T-helper 1 cell (primary cell): ENCODE measurements at regions not wholly inside any gene's neighbourhood (a gene's known extent, or its start where the extent isn't known, plus 50 kb on each side); places are given as distances from the start of the nearest gene placed in this dataset.

Experiments used
- DNase-seq, 5 donors: peaks; one replicate each; pipeline ENCODE4 v3.0.0-alpha.2; 2012 to 2020

DNA sequence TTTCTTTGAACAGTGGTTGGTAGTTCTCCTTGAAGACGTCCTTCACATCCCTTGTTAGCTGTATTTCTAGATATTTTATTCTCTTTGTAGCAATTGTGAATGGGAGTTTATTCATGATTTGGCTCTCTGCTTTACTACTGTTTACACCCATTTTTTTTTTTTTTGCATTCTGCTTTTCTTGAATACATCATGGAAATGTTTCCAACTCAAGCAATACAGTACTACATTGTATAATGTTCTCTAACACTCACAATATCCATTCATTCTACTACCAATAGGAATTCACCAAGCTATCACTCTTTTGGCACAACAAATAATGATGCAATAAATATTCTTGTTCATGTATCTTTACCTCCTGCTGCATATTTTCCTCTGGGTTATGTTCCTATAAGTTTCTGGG lies 801.7 kb downstream of the NTRK3 start:
- no peak for DNase-seq

DNA sequence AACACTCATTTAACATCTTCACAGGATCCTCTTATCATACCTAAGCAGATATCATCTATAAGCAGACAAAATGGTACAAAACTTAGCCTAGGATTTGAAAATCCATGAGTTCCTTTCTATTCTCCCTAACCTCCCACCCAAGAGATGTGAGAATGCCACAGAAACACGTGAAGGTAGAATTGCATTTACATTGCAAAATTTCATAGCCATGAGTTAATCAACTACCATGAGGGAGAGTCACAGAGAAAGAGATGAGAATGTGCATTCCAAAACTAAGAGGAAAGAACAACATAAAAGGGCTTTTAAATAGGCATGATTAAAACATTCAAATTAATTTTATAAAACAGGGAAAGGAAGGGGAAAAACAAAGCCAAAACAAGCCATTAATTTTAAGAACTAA lies 806.2 kb downstream of the NTRK3 start:
- no peak for DNase-seq

DNA sequence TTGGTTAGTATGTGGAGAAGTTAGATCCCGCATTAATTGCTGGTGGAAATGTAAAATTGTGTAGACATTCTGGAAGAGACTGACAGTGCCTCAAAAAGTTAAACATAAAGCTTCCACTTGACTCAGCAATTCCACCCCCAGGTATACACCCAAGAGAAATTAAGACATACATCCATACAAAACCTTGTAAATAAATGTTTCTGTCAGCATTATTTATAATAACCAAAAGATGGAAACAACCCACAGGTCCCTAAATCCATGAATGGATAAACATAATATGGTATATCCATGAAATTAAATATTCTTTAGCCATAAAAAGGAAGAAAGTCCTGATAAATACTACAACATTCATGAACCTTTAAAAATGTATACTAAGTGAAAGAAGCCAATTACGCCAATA lies 817.4 kb downstream of the NTRK3 start:
- DNase-seq, result no peak

DNA sequence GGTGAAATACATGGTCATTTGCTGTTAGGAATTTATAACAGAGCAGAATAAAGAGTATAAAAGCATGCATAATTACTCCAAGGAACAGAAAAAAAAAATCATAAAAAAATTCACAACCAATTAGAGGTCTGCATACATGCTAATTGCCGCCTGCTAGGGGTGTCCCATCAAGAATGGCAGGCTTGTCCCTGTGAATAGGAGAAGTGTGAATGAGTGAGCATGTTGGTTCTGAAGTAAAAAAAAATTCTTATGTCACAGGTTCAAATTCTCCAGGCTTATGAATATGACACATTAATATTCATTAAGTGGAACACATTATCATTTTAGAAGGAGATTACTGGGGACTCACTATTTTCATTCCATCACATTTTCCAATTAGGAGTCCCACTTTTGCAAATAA lies 822.7 kb downstream of the NTRK3 start:
- DNase-seq, result no peak

DNA sequence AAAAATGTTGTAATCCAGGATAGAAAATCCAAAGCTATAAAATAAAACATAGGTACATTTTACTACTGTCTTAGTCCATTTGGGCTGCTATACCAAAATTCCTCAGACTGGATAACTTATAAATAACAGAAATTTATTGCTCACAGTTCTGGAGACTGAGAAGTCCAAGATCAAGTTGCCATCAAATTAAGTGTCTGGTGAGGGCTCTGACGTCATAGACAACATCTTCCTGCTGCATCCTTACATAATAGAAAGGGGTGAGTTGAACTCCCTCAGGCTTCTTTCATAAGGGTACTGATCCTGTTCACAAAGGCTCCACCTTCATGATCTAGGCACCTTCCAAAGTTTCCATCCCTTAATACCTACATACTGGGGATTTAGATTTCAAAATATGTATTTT lies 826.8 kb downstream of the NTRK3 start:
- DNase-seq, result no peak

DNA sequence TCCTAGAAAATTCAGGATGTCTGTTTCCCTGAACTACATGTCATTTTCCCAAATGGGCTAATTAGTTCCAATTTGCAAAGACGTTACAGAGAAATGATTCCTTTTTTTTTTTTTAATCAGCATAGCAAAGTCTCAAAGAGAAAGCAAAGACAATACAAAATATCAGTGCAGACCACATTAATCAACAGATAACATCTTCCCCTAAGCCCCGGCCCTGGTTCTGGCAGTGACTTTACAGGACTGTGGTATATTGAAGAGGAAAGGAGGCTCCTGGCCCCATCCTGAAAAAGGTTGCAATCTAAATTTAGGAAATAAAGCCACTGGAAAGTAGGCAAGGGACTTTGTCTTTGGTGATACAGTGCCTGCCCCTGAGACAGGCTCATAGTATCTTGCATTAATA lies 836.5 kb downstream of the NTRK3 start:
- DNase-seq, result no peak

DNA sequence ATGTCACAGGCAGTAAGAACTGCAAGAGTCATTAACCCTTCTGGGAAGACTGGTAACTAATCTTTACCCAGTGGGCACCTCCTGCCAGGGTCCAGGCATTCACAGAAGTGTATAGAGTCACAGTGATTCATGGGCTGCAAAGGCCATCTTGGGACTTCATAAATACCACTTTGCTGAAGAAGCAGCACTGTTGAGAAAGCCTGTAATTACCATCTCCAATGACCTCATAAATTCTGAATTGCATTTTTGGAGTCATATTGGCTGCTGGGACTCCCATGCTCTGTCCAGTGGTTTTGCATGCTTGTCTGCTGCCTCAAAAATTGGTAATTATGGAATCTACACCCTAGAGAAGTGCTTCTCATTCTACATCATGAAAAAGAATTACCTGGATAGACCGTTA lies 837.2 kb downstream of the NTRK3 start:
- DNase-seq, result no peak

DNA sequence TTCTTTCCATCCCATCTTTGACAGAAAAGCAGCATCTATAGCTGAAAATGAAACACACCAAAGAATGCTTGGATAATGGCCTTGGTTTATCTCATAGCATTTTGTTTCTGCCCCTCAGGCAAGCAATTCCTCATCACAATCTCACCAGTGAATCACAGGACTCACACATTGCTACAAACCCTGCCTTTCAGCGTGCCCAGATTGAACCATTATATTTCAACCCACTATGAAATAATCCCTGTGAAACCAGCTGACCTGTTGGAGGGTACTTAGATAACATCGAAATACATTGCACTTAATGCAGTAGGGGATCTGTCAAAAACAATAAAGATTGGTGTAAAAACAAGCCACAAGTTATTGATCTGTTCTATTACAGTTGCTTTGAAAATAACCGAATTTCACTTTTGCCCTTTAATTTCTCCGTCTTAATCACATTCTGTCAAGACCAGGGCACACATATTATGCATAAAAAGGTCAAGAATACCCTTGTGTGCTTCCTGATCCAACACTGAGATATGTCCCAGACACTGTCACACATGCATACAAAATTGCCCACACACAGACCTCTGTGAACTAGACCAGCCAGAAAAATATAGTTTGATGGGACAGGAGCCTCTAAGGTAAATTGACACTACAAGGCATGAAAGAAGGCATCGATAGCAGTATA lies 839.8 kb downstream of the NTRK3 start:
- no peak for DNase-seq

DNA sequence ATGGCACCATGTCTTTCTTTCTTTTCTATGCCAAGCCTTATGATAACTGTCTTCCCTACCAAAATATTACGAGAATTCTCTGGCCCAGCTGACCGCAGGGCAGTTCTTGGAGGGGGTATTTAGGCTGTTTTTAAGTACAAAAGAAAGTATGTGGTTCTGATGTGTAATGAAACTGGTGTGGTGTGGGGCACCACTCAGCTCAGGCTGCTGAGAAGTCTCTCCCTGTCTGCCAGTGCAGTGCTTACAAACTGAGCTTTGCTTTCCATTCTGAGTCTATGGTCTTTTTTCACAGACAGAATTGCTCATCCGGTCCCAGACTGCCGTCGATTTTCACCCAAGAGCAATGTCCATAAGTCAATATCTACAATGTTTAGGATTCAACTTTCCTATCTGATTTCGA lies 847.6 kb downstream of the NTRK3 start:
- no peak for DNase-seq

DNA sequence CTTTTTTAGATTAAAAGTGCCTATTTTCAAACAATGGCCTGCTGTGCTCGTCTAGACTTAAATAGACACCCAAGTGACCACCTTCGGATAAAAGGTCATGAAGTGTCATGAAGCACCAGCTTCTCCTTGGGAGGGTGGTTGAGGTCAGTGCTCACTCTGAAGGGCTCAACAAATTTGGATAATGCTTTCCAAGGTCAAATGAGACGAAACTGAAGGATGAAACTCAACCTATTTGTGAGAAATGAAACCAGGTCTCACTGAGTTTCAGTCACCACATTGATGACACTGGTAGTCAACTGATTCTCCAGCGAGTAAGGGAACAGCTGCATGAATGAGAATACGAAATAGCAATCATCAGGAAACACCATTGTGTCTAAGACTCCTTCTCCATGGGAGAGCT lies 852.6 kb downstream of the NTRK3 start:
- DNase-seq, result no peak

DNA sequence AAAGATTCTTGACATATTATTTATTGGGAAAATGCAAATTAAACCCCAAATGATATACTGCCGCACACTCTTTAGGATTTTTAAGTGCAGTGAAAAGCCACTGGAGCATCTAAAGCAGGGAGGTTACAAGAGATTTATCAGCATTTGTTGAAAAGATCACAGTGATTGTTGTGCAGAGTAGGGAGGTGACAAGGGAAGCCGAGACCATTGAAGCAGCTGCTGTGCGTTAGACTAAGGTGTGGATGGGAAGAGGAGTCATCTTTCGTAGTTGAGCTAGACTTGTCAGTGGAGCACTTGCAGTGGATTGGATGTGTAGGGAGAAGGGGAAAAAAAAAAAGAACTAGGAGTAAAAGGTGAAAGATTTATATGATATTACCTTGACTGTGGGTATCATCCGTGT lies 854.6 kb downstream of the NTRK3 start:
- DNase-seq, result no peak

DNA sequence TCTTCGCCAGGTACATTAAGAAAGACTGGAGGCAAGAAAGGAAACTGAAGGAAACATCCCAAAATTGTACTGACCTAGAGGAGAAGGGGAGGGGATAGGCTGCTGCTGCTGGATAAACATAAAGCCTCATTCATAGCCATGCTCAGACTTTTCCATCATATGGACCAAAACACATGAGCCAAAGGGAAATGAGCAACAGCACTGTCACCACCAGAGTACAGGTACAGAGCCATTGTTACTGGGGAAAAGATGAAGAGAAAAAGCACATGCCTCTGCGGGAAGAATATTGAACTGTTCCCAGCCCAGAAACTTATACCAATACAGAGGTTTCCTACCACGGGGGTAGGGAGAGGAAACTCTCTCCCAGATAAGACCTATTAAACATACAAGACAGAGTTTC lies 861.9 kb downstream of the NTRK3 start:
- no peak for DNase-seq

DNA sequence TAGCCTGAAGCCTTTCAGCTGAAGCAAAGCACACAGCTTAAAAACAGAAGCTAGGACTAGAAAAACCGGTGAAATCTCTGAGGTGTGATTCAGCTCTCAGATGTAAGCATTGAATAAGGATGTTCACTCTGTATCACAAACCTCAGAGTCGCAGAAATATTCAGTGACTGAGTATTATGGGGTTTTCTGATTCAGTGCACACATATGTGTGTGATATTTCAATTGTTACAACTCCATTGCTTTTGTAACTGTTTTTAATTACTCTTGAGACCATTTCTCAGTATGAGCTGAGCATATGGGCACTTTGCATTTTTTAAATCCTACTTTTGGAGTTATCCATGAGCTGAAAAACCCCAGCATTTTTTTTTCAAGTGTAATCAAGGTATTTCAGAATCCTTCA lies 868.8 kb downstream of the NTRK3 start:
- DNase-seq, result no peak

DNA sequence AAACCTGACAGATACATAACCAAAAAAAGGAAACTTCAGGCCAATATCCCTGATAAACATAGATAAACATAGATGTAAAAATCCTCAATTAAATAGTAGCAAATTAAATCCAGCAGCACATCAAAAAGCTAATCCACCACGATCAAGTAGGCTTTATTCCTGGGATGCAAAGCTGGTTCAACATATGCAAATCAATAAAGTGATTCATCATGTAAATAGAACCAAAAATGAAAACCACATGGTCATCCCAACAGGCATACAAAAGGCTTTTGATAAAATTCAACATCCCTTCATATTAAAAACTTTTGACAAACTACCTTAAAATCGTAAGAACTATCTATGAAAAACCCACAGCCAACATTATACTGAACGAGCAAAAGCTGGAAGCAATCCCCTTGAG lies 882.2 kb downstream of the NTRK3 start:
- no peak for DNase-seq

DNA sequence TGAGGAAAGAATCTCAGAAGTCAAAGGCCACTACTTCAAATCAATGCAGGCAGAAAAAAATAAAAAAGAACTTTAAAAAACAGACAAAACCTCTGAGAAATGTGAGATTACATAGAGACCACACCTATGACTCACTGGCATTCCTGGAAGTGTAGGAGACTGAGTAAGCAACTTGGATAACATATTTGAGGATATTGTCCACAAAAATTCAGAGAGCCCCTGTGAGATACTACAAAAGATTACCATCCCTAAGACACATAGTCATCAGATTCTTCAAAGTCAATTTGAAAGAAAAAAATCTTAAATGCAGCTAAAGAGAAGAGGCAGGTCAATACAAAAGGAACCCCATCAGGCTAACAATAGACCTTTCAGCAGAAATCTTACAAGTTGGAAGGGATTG lies 887.3 kb downstream of the NTRK3 start:
- DNase-seq, result no peak

DNA sequence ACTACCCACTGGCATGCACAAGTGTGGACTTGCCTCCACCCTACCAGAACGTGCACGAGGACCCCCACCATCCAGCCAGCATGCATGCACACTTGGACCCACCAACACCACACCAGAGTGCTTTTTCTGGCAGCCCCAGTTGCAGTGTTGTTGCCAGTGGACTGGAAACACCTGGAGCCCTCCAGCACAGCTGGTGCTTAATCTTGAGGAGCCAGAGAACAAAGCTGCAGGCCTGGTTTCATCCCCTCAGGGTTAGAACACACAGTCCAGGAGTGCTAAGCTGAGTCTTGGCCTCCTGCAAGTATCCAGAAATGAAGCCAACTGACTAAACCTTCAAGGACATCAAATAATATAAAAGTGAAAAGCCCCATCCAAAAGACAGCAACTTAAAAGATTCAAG lies 888.0 kb downstream of the NTRK3 start:
- DNase-seq, result no peak

DNA sequence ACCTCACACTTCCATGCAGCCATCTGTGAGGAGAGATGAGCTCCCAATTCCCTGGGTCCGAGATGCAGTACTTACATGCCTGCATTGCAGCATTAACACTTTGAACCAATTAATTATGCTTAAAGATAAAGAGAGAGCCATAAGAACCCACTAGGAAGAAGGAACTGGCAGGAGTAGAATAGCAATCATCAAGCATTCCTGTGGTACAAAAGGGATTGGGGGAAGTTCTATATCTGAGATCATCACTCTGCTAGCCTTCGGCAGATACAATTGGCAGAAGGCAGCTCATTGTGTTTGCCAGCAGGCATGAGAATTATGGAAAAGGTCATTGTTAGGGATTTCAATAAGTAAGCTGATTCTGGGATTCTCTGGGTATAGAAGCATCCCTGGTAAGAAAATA lies 891.4 kb downstream of the NTRK3 start:
- no peak for DNase-seq

DNA sequence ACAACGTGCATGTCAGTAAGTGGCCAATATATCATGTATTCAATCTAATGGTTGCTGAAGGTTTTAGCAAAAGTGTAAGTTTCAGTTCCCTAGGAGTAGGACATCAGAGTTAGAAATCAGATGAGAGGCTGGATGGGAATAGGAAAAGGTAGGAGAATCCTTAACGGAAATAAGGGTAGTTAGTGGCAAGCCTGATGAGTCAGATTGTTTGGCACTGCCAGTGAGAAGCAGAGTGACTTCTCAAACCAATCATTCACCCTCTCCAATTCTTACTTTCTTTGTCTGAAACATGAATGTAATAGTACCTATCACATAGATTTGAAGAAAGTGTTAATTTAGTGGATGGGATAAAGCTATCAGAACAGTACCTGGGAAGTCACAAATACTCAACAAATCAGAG lies 894.0 kb downstream of the NTRK3 start:
- DNase-seq, result no peak

DNA sequence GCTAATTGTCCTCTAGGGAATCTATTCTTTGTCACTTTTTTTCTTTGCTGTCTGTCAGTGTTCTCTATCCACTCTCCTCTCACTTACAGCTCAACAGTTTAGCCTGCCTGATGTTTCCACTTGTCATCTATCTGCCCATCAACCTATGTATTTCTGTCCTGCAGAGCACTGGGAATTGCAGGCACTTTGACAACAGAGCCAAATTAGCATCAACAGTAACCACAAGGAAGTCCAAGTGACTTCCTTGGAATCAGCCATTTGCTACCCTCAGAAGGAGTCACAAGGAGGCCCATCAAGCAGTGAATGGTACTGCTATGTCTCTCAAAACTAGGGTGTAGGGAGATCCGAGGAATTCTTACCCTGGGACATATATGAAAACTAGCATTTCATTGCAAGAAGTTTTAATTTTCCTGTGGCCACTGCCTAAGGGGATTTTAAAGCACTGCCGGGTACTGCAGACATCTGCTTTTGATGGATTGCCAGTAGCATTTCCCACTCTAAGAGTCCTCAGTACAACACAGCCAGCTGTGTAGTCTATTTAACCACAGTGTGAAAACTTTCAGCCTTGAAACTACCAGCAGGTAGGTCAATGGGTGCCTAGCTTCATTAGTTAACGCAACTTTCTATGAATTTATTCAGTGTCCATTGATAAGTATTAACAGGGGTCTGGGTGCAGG lies 898.8 kb downstream of the NTRK3 start:
- DNase-seq, result no peak

DNA sequence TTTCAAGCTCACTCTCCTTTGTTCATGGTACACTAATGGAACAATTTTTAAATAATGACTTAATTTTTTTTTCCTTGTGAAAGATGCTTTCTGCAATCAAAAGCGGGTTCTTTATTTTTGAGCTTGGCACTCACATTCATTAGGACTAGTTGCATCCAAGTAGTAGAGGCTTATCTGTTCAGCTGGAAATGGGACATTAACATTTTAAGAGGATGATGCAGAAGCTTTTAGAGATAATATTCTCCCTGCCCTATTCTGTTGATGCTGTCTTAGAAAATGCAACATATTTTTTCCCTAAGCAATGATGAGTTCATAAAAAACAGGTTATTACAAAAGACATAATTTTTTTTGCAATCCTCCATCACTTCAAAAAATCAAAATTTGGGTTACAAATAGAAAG lies 900.6 kb downstream of the NTRK3 start:
- no peak for DNase-seq

DNA sequence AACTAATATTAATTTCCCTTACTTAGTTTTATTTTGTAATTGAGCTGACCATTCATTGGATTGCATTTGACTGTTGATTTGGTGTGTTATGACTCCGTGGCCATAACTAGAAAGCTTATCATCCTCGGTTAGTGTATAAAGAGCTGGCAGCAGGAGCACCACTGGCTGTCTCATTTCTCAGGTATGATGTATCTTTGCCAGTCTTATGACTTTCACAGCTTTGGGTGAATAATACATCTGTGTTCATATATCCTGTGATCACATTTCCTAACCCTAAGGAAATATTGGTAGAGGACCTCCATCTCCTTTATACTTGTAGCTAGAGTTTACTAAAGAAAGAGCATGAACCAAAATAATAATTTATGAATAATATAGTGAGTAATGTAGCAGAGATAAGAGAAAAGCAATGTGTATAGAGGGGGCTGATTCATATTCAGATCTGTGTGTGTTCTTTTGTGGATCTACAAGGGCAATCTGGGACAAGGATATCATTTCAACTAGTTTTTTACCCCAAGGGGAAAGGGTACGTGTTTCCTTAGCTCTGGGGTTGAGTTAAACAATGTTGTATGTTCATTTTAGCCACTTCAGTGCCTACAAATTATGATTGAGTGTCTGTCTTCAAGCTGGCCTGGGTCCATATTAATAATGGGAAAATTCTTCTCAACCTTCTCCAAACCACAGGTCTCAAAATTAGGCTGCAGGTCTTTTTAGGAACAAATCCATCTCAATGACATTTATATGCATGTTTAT lies 901.7 kb downstream of the NTRK3 start:
- DNase-seq, result no peak

DNA sequence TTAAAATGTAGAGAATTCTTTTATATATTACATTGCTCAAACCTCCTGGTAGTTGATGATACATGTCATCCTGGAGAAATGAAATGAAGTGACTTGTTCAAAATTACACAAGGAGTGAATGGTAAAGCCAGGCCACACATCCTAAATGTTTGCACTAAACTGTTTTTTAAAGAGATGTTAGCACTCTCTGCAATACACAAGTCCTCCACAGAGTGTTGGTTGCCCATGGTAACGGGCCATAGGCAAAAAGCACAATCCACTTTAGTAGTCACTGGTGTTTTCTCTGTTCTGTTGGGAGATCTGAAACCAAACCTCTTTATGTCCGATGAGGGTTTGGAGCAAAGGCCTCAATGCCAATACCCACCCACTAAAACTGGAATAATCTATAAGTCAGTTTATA lies 907.4 kb downstream of the NTRK3 start:
- no peak for DNase-seq

DNA sequence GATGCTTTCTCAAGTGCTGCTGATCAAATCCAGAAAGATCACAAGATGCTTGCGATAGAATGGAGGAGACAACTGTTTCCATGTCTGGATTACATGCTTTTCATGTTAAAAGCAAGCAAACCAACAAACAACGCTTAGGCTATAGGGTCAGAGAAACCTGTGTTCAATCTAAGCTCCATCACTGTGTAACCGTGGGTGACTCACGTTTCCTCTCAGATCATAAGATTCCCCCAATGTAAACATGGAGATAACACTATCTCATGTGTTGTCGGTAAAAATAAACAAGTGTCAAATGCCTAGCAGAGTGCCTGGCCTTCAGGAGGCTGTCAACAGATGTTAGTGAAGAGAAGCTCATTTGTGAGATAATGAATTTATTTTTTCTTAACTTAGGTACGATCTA lies 907.8 kb downstream of the NTRK3 start:
- no peak for DNase-seq

DNA sequence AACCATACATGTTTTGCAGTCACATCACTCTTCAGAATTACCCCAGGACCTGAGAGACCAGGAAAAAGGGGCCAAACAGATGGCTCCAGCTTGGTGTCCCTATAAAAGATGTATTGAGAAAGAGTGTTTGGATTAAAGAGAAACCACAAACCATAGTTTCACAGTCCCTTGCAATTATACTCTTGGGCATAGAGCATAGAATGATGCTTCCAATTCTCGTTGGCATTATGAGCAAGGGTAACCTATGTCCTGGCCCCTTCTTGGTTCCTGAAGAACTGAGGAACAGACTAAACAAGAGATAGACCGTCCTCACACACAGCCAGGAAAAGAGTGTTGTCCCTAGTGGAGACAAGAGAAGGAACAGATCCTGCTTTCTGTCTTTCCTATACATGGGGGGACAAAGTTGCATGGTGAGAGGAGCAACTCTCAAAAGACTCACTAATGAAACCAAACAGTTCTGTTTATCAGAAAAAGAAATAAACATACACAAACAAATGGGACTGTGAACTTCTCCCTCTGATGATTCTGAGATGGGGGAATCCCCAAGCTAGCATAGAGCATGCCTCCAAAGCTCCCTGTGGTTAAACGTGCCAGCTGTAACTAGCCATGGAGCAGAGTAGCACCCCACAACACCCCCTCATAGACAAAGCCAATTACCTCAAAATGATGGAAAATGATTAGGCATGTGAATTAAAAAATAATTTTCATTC lies 908.6 kb downstream of the NTRK3 start:
- no peak for DNase-seq
